Mesendoderm (in vitro differentiated cells): ENCODE measurements at regions not wholly inside any gene's neighbourhood (a gene's known extent, or its start where the extent isn't known, plus 50 kb on each side); places are given as distances from the start of the nearest gene placed in this dataset.

Experiments
- DNase-seq: peaks from one replicate; pipeline ENCODE4 v3.0.0; 2013
- H2AK5ac ChIP-seq: 2 replicates; pipeline ENCODE4 v1.6.1; 2013; ENCODE audit warnings: low read length, inconsistent platforms
- H2BK120ac ChIP-seq: 2 replicates; pipeline ENCODE4 v1.6.1; 2013; ENCODE audit warnings: low read depth, mild to moderate bottlenecking, low read length, moderate library complexity, mixed read lengths
- H2BK15ac ChIP-seq: replicated peaks from 2 replicates; pipeline ENCODE4 v1.6.1; 2013; ENCODE audit warnings: low read depth, mild to moderate bottlenecking, moderate library complexity
- H2BK5ac ChIP-seq: 2 replicates; pipeline ENCODE4 v1.6.1; 2013; ENCODE audit warnings: low read length, inconsistent platforms
- H3K18ac ChIP-seq: 2 replicates; pipeline ENCODE4 v1.6.1; 2013; ENCODE audit warnings: mild to moderate bottlenecking, low read length, mixed read lengths
- H3K23ac ChIP-seq: one replicate; pipeline ENCODE4 v1.6.1; 2013; ENCODE audit warnings: low read length
- H3K27ac ChIP-seq: 2 replicates; pipeline ENCODE4 v1.5.1; 2013; ENCODE audit warnings: low read depth, mild to moderate bottlenecking, inconsistent platforms, low read length, moderate library complexity
- H3K27me3 ChIP-seq: 2 replicates; pipeline ENCODE4 v1.6.1; 2013; ENCODE audit warnings: low read length, control low read depth, mild to moderate bottlenecking, inconsistent platforms; ENCODE audit not compliant: insufficient read depth, poor library complexity
- H3K36me3 ChIP-seq: 2 replicates; pipeline ENCODE4 v1.6.1; 2013; ENCODE audit warnings: low read length, inconsistent platforms; ENCODE audit not compliant: control insufficient read depth, insufficient read depth
- H3K4ac ChIP-seq: one replicate; pipeline ENCODE4 v1.6.1; 2013; ENCODE audit warnings: low read depth, mild to moderate bottlenecking, low read length, moderate library complexity
- H3K4me1 ChIP-seq: 2 replicates; pipeline ENCODE4 v1.6.1; 2013; ENCODE audit warnings: low read depth, low read length, inconsistent platforms; ENCODE audit not compliant: control insufficient read depth
- H3K4me2 ChIP-seq: 2 replicates; pipeline ENCODE4 v1.6.1; 2013; ENCODE audit warnings: low read length
- H3K4me3 ChIP-seq: 2 replicates; pipeline ENCODE4 v1.5.1; 2013; ENCODE audit warnings: mild to moderate bottlenecking, low read length
- H3K56ac ChIP-seq: one replicate; pipeline ENCODE4 v1.6.1; 2013; ENCODE audit warnings: low read length
- H3K79me1 ChIP-seq: 2 replicates; pipeline ENCODE4 v1.6.1; 2013; ENCODE audit warnings: low read length, inconsistent platforms
- H3K79me2 ChIP-seq: 2 replicates; pipeline ENCODE4 v1.6.1; 2013; ENCODE audit warnings: mild to moderate bottlenecking, low read length; ENCODE audit not compliant: control insufficient read depth, insufficient read depth
- H3K9ac ChIP-seq: 2 replicates; pipeline ENCODE4 v1.6.1; 2013; ENCODE audit warnings: low read length, inconsistent platforms
- H4K5ac ChIP-seq: one replicate; pipeline ENCODE4 v1.6.1; 2013; ENCODE audit warnings: low read length
- H4K8ac ChIP-seq: one replicate; pipeline ENCODE4 v1.6.1; 2013; ENCODE audit warnings: low read depth, mild to moderate bottlenecking, control low read depth, low read length, moderate library complexity
- WGBS: extraction: QIAGEN DNeasy Blood & Tissue Kit; methylation state at CpG from one replicate; pipeline ENCODE4 v1.1.7; 2013; ENCODE audit warnings: low lambda C conversion rate, missing lambda C conversion rate; ENCODE audit not compliant: insufficient coverage; ENCODE audit errors: extremely low coverage; 5-methylcytosine and 5-hydroxymethylcytosine counted together

- Histone ChIP-seq H3K4me1 (no peaks in the 10 kb centered on the region), H4K5ac (no peak overlapping the region), H2BK15ac (no peak overlapping the region), H2BK120ac (no peak overlapping the region), H3K27me3 (no peaks in the 10 kb centered on the region), H3K56ac (no peak overlapping the region), H2AK5ac (no peak overlapping the region), H3K27ac (no peak overlapping the region), H3K4me3 (no peak overlapping the region), H2BK5ac (no peak overlapping the region), H3K4me2 (no peak overlapping the region), H4K8ac (no peak overlapping the region), H3K79me2 (no peaks in the 10 kb centered on the region), H3K79me1 (no peaks in the 10 kb centered on the region), H3K9ac (no peak overlapping the region), H3K23ac (no peak overlapping the region), H3K36me3 (no peaks in the 10 kb centered on the region), H3K18ac (no peak overlapping the region), H3K4ac (no peak overlapping the region)
- no peak for DNase-seq
- WGBS: no CpG with 5 or more reads among the region's 1 CpG
Measured at GRCh38 chr16:17606460-17606859, 135.7 kb upstream of the XYLT1 start.

GRCh38 chr16:17605784-17606183 lies 135.0 kb upstream of the XYLT1 start:
- Histone ChIP-seq H3K4me2 (no peak overlapping the region), H3K56ac (no peak overlapping the region), H3K4me3 (no peak overlapping the region), H3K4ac (no peak overlapping the region), H3K4me1 (no peaks in the 10 kb centered on the region), H3K27me3 (no peaks in the 10 kb centered on the region), H3K27ac (no peak overlapping the region), H3K36me3 (no peaks in the 10 kb centered on the region), H4K5ac (no peak overlapping the region), H3K79me2 (no peaks in the 10 kb centered on the region), H2BK120ac (no peak overlapping the region), H2BK5ac (no peak overlapping the region), H3K23ac (no peak overlapping the region), H3K18ac (no peak overlapping the region), H2AK5ac (no peak overlapping the region), H4K8ac (no peak overlapping the region), H3K79me1 (no peaks in the 10 kb centered on the region), H3K9ac (no peak overlapping the region), H2BK15ac (no peak overlapping the region)
- DNase-seq: no peak
- WGBS: no CpG with 5 or more reads among the region's 4 CpGs

GRCh38 chr16:17603626-17604025 lies 132.9 kb upstream of the XYLT1 start:
- no peaks in the 10 kb centered on the region for H3K79me2 ChIP-seq
- WGBS: no CpG with 5 or more reads among the region's 1 CpG
- H3K27ac ChIP-seq: no peak overlapping the region
- H3K23ac ChIP-seq: no peak overlapping the region
- no peaks in the 10 kb centered on the region for H3K79me1 ChIP-seq
- H3K36me3 ChIP-seq: no peaks in the 10 kb centered on the region
- DNase-seq: no peak
- H3K18ac ChIP-seq: no peak overlapping the region
- no peak overlapping the region for H3K4me3 ChIP-seq
- no peak overlapping the region for H2BK120ac ChIP-seq
- H3K56ac ChIP-seq: no peak overlapping the region
- no peak overlapping the region for H3K4me2 ChIP-seq
- H4K5ac ChIP-seq: no peak overlapping the region
- no peaks in the 10 kb centered on the region for H3K27me3 ChIP-seq
- H2AK5ac ChIP-seq: no peak overlapping the region
- H3K9ac ChIP-seq: no peak overlapping the region
- no peak overlapping the region for H2BK5ac ChIP-seq
- H3K4me1 ChIP-seq: no peaks in the 10 kb centered on the region
- H2BK15ac ChIP-seq: no peak overlapping the region
- H4K8ac ChIP-seq: no peak overlapping the region
- no peak overlapping the region for H3K4ac ChIP-seq

GRCh38 chr16:17602678-17603077 lies 131.9 kb upstream of the XYLT1 start:
- Histone ChIP-seq H2AK5ac (no peak overlapping the region), H2BK15ac (no peak overlapping the region), H3K56ac (no peak overlapping the region), H3K4me1 (no peaks in the 10 kb centered on the region), H3K4me2 (no peak overlapping the region), H2BK120ac (no peak overlapping the region), H3K27me3 (no peaks in the 10 kb centered on the region), H3K23ac (no peak overlapping the region), H3K79me1 (no peaks in the 10 kb centered on the region), H3K4me3 (no peak overlapping the region), H3K79me2 (no peaks in the 10 kb centered on the region), H3K27ac (no peak overlapping the region), H3K4ac (no peak overlapping the region), H3K36me3 (no peaks in the 10 kb centered on the region), H2BK5ac (no peak overlapping the region), H3K9ac (no peak overlapping the region), H4K8ac (no peak overlapping the region), H4K5ac (no peak overlapping the region), H3K18ac (no peak overlapping the region)
- no CpG with 5 or more reads among the region's 3 CpGs for WGBS
- DNase-seq: no peak

- H4K8ac ChIP-seq: no peak overlapping the region
- H3K4me3 ChIP-seq: no peak overlapping the region
- no peak overlapping the region for H3K4me2 ChIP-seq
- no peaks in the 10 kb centered on the region for H3K79me2 ChIP-seq
- no peak overlapping the region for H3K23ac ChIP-seq
- H3K4me1 ChIP-seq: no peaks in the 10 kb centered on the region
- no peak overlapping the region for H2BK120ac ChIP-seq
- H3K9ac ChIP-seq: no peak overlapping the region
- H3K4ac ChIP-seq: no peak overlapping the region
- no CpG with 5 or more reads among the region's 1 CpG for WGBS
- no peak overlapping the region for H3K18ac ChIP-seq
- no peak overlapping the region for H4K5ac ChIP-seq
- no peak overlapping the region for H2BK15ac ChIP-seq
- no peaks in the 10 kb centered on the region for H3K79me1 ChIP-seq
- DNase-seq: no peak
- H3K27me3 ChIP-seq: peaks cover 2% of the 10 kb centered on the region
- H2AK5ac ChIP-seq: no peak overlapping the region
- H3K56ac ChIP-seq: no peak overlapping the region
- H3K36me3 ChIP-seq: no peaks in the 10 kb centered on the region
- H3K27ac ChIP-seq: no peak overlapping the region
- H2BK5ac ChIP-seq: no peak overlapping the region
Measured at GRCh38 chr16:17598968-17599367, 128.2 kb upstream of the XYLT1 start.

- Histone ChIP-seq H3K4me3 (no peak overlapping the region), H3K4me2 (no peak overlapping the region), H3K27me3 (peaks cover 2% of the 10 kb centered on the region), H3K79me1 (no peaks in the 10 kb centered on the region), H3K27ac (no peak overlapping the region), H4K8ac (no peak overlapping the region), H2BK5ac (no peak overlapping the region), H3K4ac (no peak overlapping the region), H2AK5ac (no peak overlapping the region), H3K56ac (no peak overlapping the region), H4K5ac (no peak overlapping the region), H3K4me1 (no peaks in the 10 kb centered on the region), H3K9ac (no peak overlapping the region), H3K23ac (no peak overlapping the region), H3K18ac (no peak overlapping the region), H2BK15ac (no peak overlapping the region), H3K36me3 (no peaks in the 10 kb centered on the region), H3K79me2 (no peaks in the 10 kb centered on the region), H2BK120ac (no peak overlapping the region)
- DNase-seq: peak; percentile 6
- 100% methylated on average over 2 of the region's 12 CpGs for WGBS
Measured at GRCh38 chr16:17591655-17592405, 121.1 kb upstream of the XYLT1 start.
